ENCODE measurements at regions not wholly inside any gene's neighbourhood (a gene's known extent, or its start where the extent isn't known, plus 50 kb on each side); places are given as distances from the start of the nearest gene placed in this dataset.

DNA sequence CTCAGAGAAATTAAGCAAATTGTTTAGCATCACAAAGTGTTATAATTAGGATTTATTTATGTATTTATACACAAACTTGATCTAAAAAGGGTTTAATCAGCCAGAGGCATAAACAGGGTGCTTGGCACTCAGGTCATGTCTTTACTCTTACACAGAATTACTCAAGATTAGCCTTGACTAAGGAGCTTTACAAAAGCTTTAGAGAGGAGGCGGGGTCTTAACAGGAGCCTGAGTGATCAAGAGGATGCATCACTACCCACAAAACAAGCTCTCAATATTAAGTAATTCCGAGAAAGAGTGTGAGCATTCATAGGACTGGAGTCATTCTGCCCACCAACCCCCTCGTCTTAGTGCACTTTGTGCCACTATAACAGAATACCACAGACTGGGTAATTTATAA is 103.0 kb downstream of the SPATA19 start:
- TF ChIP-seq, protein P1, sequence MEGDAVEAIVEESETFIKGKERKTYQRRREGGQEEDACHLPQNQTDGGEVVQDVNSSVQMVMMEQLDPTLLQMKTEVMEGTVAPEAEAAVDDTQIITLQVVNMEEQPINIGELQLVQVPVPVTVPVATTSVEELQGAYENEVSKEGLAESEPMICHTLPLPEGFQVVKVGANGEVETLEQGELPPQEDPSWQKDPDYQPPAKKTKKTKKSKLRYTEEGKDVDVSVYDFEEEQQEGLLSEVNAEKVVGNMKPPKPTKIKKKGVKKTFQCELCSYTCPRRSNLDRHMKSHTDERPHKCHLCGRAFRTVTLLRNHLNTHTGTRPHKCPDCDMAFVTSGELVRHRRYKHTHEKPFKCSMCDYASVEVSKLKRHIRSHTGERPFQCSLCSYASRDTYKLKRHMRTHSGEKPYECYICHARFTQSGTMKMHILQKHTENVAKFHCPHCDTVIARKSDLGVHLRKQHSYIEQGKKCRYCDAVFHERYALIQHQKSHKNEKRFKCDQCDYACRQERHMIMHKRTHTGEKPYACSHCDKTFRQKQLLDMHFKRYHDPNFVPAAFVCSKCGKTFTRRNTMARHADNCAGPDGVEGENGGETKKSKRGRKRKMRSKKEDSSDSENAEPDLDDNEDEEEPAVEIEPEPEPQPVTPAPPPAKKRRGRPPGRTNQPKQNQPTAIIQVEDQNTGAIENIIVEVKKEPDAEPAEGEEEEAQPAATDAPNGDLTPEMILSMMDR (IDR thresholded peaks at IDR 0.05), result no peak
- no peak for TF ChIP-seq EZH2 (IDR thresholded peaks at IDR 0.05)

Measured in neural progenitor cell (in vitro differentiated cells).